MM.1S (cell line): ENCODE measurements at regions not wholly inside any gene's neighbourhood (a gene's known extent, or its start where the extent isn't known, plus 50 kb on each side); places are given as distances from the start of the nearest gene placed in this dataset.

Experiments
- CTCF ChIP-seq: fragments of 300-600 bp; sonication (generic); IDR thresholded peaks from 2 replicates; pipeline ENCODE4 v1.5.1; 2016; ENCODE audit warnings: antibody characterized with exemption, low read length, mixed read lengths
- EZH2phosphoT487 ChIP-seq: fragments of 300-600 bp; sonication (generic); IDR thresholded peaks from 2 replicates; pipeline ENCODE4 v1.6.1; 2018; ENCODE audit warnings: antibody characterized with exemption, low read length

DNA sequence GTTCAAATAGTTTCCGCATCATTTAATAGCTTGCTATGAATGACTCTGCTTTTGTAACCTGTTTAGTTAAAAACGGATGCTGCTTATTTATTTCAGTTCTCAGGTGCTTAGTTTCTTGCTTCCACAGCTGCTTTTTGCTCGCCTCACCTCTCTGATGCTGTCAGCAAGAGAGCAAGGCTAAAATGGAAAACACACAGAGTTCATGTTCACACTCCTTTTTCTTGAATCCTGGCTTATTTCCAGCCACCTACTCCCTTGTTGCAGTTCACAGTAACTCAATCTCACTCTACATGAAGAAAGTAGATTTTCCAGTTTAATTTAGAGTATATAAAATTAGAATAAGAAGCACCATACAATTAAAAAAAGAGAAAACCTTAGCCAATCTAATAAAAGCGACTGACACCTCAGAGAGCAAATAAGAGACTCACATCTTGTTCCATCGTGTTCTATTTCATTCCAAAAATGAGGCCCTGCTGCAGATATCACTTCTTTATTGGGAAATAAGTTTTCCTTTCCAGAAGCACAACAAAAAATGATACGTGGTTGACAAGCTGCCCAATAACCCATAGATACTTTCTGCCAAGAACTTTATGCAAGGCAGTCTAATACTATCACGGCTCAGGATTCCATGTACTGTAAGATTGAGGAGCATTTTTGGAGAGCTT, 326.1 kb upstream of the SLITRK1 start:
- TF ChIP-seq CTCF (no peak), EZH2phosphoT487 (no peak)
